IPS-18a (cell line): ENCODE measurements at regions not wholly inside any gene's neighbourhood (a gene's known extent, or its start where the extent isn't known, plus 50 kb on each side); places are given as distances from the start of the nearest gene placed in this dataset.
"Not testable (repeated sequence)": the region's sequence is repeated elsewhere in the genome, so short reads cannot be mapped to it uniquely, and the experiment has no call there.

Experiments used
- H3K27ac ChIP-seq: one replicate; pipeline ENCODE4 v1.5.1; 2013; ENCODE audit warnings: low read length
- H3K27me3 ChIP-seq: one replicate; pipeline ENCODE4 v1.6.1; 2013; ENCODE audit warnings: mild to moderate bottlenecking, low read length; ENCODE audit not compliant: control insufficient read depth, insufficient read depth
- H3K36me3 ChIP-seq: one replicate; pipeline ENCODE4 v1.6.1; 2013; ENCODE audit warnings: low read depth, low read length; ENCODE audit not compliant: control insufficient read depth
- H3K4me1 ChIP-seq: one replicate; pipeline ENCODE4 v1.6.1; 2013; ENCODE audit warnings: low read depth, low read length; ENCODE audit not compliant: control insufficient read depth
- H3K4me3 ChIP-seq: one replicate; pipeline ENCODE4 v1.5.1; 2013; ENCODE audit warnings: low read length
- H3K9ac ChIP-seq: one replicate; pipeline ENCODE4 v1.6.1; 2013; ENCODE audit warnings: mild to moderate bottlenecking, low read length, moderate library complexity
- H3K9me3 ChIP-seq: one replicate; pipeline ENCODE4 v1.6.1; 2013; ENCODE audit warnings: low read depth, low read length; ENCODE audit not compliant: control insufficient read depth

DNA sequence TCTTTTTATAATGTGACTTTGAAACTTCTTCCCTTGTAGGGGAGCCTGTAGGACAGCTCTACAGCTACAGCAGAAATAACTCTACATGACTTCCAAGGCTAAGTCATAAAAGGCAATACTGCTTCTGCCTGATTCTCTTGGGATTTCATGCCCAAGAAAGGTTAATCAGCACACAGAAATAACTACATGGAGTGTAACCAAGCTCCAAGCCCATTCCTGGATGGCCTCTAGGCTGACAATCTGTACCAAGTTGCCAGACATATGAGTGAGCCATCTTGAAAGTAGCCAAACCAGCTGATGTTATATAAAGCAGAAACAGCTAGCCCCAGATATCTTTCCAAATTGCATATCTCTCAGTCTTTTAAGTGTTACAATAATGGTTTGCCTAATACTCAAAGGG is 75.8 kb upstream of the OSTN start:
- H3K27ac ChIP-seq: no peak overlapping the region
- H3K9me3 ChIP-seq: no peaks in the 10 kb centered on the region
- H3K9ac ChIP-seq: no peak overlapping the region
- H3K27me3 ChIP-seq: no peaks in the 10 kb centered on the region
- no peak overlapping the region for H3K4me3 ChIP-seq
- H3K4me1 ChIP-seq: no peaks in the 10 kb centered on the region
- H3K36me3 ChIP-seq: no peaks in the 10 kb centered on the region

DNA sequence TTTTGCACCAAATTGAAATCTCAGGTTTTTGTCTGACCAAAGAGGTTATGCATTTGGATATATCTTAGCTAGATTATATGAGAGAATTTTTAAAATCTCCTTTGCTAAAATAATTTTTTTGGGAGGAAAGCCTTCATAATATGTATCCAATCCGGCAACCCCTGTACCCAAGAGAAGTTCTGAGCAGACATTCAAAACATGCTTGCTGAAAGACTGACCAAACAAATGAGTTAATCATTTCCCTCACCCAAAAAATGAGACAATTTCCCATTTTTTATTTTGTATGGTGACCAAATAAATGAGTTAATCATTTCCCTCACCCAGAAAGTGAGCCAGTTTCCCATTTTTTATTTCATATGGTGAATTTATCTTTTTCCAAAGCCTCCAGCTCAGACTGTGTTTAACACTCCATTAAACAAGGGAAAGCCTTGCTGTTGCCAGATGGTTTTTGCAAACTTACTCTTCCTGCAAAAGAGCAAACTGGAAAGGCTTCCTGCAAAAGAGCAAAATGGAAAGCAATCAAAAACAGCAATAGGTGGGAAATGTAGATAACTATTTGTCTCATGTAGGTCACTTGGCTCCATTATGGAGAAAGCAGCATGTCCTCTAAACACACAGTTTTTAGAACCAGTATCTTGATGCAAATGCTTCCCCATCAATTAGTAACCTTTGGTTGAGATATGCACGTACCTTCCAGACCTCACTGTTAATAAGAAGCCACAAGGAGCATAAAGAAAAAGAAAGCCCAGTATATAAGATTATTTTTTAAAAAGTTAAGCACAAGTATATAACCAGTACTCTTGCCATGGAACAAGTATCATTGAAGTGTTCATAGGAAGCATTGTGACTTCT is 78.4 kb upstream of the OSTN start:
- Histone ChIP-seq H3K4me3 (no peak overlapping the region), H3K27me3 (no peaks in the 10 kb centered on the region), H3K4me1 (no peaks in the 10 kb centered on the region), H3K27ac (no peak overlapping the region), H3K9ac (no peak overlapping the region), H3K36me3 (no peaks in the 10 kb centered on the region), H3K9me3 (no peaks in the 10 kb centered on the region)

DNA sequence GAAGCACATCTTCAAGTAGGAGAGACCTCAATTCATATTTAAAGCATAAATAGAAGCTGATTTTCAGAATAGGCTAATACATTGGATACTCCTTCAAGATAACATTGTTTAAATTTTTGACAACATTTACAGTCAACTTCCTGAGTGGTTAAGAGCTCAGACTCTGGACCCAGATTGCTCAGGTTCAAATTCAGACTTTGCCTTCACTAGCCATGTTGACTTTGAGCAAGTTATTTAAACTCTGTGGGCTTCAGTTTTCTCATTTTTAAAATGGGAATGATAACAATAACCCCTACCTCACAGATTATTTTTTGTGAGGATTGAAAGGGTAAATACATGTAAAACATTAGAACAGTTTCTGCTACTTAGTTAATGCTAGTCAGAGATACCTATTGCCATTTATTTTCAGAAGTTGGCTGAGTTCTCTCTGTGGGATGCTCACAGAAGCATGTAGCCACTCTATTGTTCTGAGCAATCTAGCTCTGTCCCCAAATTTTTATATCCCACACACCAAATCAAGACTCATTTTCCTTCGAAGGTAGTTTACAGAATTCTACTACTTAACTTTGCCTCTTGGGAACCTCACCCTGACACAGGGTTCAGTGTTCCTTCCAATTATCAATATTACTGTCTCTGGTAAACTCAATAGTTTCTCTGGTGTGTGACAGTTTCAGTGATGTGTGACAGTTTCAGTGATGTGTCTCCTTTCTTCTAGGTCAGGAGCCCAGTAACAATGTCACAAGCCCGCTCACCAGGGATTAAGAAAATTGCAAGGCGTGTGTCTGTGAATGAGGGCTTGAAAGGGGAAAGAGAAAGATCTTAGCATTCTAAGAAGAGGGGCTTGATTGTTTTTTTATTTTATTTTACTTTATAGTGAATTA is 79.4 kb upstream of the OSTN start:
- no peak overlapping the region for H3K9ac ChIP-seq
- no peaks in the 10 kb centered on the region for H3K36me3 ChIP-seq
- H3K27me3 ChIP-seq: no peaks in the 10 kb centered on the region
- no peaks in the 10 kb centered on the region for H3K4me1 ChIP-seq
- no peak overlapping the region for H3K4me3 ChIP-seq
- H3K9me3 ChIP-seq: no peaks in the 10 kb centered on the region
- H3K27ac ChIP-seq: no peak overlapping the region

DNA sequence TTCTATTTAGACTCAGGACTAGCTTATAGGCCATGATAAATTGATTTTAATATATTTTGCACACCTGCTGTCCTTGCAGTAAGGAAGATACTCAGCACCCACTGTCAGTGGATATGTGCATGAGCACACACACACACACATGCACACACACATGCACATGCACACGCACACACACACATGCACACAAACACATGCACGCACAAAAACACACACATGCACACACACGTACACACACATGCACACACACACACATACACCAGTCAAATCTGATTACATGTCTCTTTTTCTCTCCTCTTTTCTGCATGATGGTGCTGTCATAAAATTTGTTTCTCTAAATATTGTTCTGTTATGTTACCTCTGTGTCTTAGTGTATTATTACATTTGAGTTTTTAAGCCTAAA is 87.3 kb upstream of the OSTN start:
- no peaks in the 10 kb centered on the region for H3K36me3 ChIP-seq
- no peak overlapping the region for H3K27ac ChIP-seq

DNA sequence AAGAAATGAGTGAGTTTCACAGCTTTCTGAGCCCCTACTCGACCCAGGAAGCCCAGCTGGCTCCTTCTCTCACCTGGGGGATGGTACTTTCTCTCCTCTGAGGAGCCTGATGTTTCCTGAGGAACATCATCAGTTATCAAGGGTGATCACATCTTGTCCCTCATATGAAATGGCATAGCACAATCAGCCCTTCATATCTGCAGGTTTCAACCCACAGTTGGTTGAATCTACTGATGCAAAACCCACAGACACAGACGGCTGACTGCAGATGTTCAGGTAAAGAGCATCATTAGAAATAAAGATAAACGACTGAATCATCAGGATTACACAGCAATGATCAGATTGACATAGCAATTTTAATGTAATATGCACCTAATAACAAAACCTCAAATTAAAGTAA is 93.6 kb upstream of the OSTN start:
- Histone ChIP-seq H3K4me3 (no peak overlapping the region), H3K27ac (no peak overlapping the region), H3K9me3 (no peaks in the 10 kb centered on the region), H3K36me3 (no peaks in the 10 kb centered on the region), H3K4me1 (no peaks in the 10 kb centered on the region), H3K27me3 (no peaks in the 10 kb centered on the region), H3K9ac (no peak overlapping the region)

More for the DNA sequence above, 87.3 kb upstream of the OSTN start:
- no peak overlapping the region for H3K4me3 ChIP-seq
- H3K27me3 ChIP-seq: no peaks in the 10 kb centered on the region
- H3K4me1 ChIP-seq: no peaks in the 10 kb centered on the region
- no peaks in the 10 kb centered on the region for H3K9me3 ChIP-seq
- no peak overlapping the region for H3K9ac ChIP-seq

DNA sequence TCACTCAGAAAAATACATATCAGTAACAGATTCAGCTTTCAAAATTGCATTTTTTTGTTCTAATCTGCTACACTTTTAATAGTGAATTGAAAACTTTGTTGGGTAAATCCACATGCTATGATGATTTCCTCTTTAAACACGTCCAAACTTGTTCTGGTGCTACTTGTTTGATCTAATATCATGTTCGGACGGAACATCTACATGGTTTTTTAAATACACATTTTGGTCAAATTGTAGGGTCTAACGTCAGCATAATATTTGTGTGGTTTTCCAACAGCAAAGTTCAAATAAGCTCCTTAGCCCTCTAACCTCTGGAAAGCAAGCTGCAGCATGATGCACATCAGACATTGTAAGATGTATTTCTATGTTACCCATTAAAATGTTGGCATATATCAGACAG is 98.5 kb upstream of the OSTN start:
- H3K9ac ChIP-seq: no peak overlapping the region
- no peak overlapping the region for H3K4me3 ChIP-seq

DNA sequence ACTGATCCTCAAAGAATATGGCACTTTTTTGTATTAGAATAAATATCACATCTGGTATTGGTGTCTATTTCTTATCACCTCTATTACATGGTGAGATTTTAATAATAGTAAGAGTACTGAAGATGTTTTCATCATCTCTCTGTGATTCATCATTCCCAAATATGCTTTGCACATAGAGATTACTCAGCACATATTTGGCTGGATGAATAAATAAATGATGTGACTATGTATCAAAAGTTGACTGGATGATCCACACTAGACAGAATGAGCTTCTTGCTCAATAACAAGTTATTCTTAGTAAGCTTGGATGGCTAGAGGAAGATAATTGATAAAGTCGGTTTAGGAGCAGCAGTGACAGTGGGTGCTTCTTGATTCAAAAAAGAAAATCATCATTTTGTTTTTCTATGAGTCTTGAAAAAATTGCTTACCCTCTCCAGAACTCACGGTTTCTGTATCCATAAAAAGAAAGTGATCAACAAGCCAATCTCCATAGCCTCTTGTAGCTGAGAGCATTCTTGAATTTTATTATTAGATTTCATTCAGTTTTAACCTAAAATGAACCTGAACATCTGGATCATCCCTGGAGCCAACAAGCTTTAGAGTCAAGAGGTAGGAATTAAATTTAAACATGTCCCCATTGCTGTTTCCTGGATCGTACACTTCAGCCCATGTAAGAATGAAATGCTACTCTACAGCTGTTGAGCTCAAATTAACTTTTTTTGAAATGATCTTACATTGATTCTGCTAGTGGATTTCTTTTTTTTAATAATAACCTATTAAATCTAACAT is 104.8 kb upstream of the OSTN start:
- Histone ChIP-seq H3K4me3 (no peak overlapping the region), H3K4me1 (no peaks in the 10 kb centered on the region), H3K27me3 (no peaks in the 10 kb centered on the region), H3K36me3 (no peaks in the 10 kb centered on the region), H3K27ac (no peak overlapping the region), H3K9ac (no peak overlapping the region), H3K9me3 (no peaks in the 10 kb centered on the region)

More for the DNA sequence above, 98.5 kb upstream of the OSTN start:
- no peaks in the 10 kb centered on the region for H3K36me3 ChIP-seq
- H3K27me3 ChIP-seq: no peaks in the 10 kb centered on the region
- no peaks in the 10 kb centered on the region for H3K4me1 ChIP-seq
- no peak overlapping the region for H3K27ac ChIP-seq
- no peaks in the 10 kb centered on the region for H3K9me3 ChIP-seq

DNA sequence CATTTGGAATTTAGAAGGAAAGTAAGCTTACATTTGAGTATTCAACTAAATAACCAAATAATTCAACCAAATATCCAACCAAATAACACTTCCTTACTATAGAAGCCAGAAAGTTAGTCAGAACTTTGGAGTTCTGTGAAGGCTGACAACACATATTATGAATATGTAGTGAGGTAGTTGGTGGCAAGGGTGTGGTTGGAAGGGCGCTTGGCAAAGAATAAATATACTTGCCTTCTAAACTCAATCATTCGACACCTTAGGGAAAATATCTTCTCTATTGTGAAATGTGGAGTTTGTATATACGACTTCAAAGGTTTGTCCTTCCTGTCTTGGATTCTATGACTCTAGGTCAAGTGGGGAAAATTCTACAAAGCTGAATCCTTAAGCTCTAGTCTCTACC is 111.7 kb upstream of the OSTN start:
- Histone ChIP-seq H3K4me3 (no peak overlapping the region), H3K36me3 (no peaks in the 10 kb centered on the region), H3K9me3 (no peaks in the 10 kb centered on the region)

DNA sequence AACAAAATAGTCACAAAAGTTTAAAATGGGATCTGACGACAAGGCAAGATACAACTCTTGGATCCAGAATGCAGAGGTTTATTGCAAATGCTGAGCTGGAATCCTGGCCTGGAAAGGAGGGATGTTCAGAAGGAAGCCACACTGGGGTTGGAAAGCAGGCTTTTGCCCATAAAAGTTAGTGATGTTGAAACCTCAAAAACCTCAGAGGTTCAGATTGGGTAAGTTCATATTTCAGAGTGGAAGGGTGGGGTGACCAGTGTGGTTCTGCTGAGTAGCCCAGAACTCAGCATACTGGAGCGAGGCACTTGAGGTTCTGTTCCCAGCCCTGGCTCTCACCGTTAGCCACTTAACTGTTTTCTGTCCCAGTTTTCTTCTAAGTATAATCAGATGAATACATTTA is 114.0 kb upstream of the OSTN start:
- Histone ChIP-seq H3K4me1 (no peaks in the 10 kb centered on the region), H3K9ac (no peak overlapping the region), H3K27me3 (no peaks in the 10 kb centered on the region)

More for the DNA sequence above, 111.7 kb upstream of the OSTN start:
- Histone ChIP-seq H3K27me3 (no peaks in the 10 kb centered on the region), H3K9ac (no peak overlapping the region), H3K27ac (no peak overlapping the region), H3K4me1 (no peaks in the 10 kb centered on the region)

DNA sequence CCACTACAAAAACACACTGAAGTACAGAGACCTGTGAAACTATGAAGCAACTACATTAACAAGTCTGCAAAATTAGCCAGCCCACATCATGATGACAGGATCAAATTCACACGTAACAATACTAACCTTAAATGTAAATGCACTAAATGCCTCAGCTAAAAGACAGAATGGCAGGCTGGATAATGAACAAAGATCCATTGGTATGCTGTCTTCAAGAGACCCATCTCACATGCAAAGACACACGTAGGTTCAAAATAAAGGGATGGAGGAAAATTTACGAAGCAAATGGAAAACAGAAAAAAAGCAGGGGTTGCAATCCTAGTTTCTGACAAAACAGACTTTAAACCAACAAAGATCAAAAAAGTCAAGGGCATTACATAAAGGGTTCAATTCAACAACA is 120.1 kb upstream of the OSTN start:
- not testable (repeated sequence) for H3K27me3 ChIP-seq, H3K9me3 ChIP-seq, H3K27ac ChIP-seq, H3K36me3 ChIP-seq, H3K4me1 ChIP-seq, H3K4me3 ChIP-seq, H3K9ac ChIP-seq

More for the DNA sequence above, 114.0 kb upstream of the OSTN start:
- no peak overlapping the region for H3K4me3 ChIP-seq
- H3K9me3 ChIP-seq: no peaks in the 10 kb centered on the region
- no peak overlapping the region for H3K27ac ChIP-seq
- no peaks in the 10 kb centered on the region for H3K36me3 ChIP-seq

DNA sequence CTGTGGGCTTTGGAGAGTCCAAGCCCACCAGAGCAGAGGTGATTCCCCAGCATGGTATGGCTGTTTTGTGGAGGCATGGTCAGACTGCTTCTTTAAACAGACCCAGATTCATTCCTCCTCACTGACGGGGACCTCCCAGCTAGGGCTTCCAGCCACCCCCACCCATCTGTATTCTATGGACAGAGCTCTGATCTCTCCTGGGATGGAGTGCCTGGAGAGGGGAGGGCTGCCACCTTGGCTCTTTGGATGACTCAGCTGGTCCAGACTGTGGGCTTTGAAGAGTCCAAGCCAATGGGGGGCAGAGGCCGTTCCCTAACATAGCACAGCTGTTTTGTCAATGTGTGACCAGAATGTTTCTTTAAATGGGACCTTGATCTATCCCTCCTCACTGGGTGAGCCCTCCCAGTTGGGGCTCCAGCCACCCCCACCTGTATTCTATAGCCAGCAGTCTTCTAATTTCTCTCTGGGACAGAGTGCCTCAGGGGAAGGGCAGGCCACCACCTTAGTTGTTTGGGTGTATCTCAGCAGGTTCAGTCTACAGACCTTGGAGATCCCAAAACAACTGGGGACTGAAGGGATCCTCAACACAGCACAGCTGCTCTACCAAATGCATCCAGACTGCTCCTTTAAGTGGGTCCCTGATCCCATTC is 122.0 kb upstream of the OSTN start:
- Histone ChIP-seq H3K9ac (no peak overlapping the region), H3K27ac (no peak overlapping the region), H3K4me1 (no peaks in the 10 kb centered on the region), H3K4me3 (no peak overlapping the region), H3K9me3 (no peaks in the 10 kb centered on the region), H3K36me3 (no peaks in the 10 kb centered on the region), H3K27me3 (no peaks in the 10 kb centered on the region)
